ENCODE measurements at regions not wholly inside any gene's neighbourhood (a gene's known extent, or its start where the extent isn't known, plus 50 kb on each side); places are given as distances from the start of the nearest gene placed in this dataset.

- TF ChIP-seq POLR2AphosphoS5 (IDR thresholded peaks at IDR 0.05) (no peak), EP300 (conservative IDR thresholded peaks at IDR 0.05; ENCODE audit: poor library complexity, severe bottlenecking) (no peak), CTCF (IDR thresholded peaks at IDR 0.05; ENCODE audit: poor library complexity, severe bottlenecking) (no peak), EZH2 (IDR thresholded peaks at IDR 0.05; ENCODE audit: borderline replicate concordance, insufficient read depth, low read length, poor library complexity, severe bottlenecking) (no peak), MXI1 (conservative IDR thresholded peaks at IDR 0.05; ENCODE audit: poor library complexity, severe bottlenecking) (no peak), SMC3 (conservative IDR thresholded peaks at IDR 0.05; ENCODE audit: poor library complexity) (no peak), REST (IDR thresholded peaks at IDR 0.05; ENCODE audit: borderline replicate concordance) (no peak), RAD21 (conservative IDR thresholded peaks at IDR 0.05) (no peak), TAF1 (IDR thresholded peaks at IDR 0.05; ENCODE audit: low read depth) (no peak)
Observed at GRCh38 chr3:6654670-6655069, 206.2 kb upstream of the GRM7 start.
